ENCODE measurements at regions not wholly inside any gene's neighbourhood (a gene's known extent, or its start where the extent isn't known, plus 50 kb on each side); places are given as distances from the start of the nearest gene placed in this dataset.

GRCh38 chr9:23582836-23583235 lies 243.2 kb downstream of the ELAVL2 start:
- no peak for TF ChIP-seq CTCF (IDR thresholded peaks at IDR 0.05)
- TF ChIP-seq POLR2AphosphoS5 (IDR thresholded peaks at IDR 0.05; ENCODE audit: insufficient read depth in 1 of 2, low read depth in 1 of 2) = no peak
- no peak for TF ChIP-seq POLR2A (IDR thresholded peaks at IDR 0.05)

Measured in vagina (tissue), 2 donors.